ENCODE measurements at regions not wholly inside any gene's neighbourhood (a gene's known extent, or its start where the extent isn't known, plus 50 kb on each side); places are given as distances from the start of the nearest gene placed in this dataset.
"Not testable (repeated sequence)": the region's sequence is repeated elsewhere in the genome, so short reads cannot be mapped to it uniquely, and the experiment has no call there.

DNA sequence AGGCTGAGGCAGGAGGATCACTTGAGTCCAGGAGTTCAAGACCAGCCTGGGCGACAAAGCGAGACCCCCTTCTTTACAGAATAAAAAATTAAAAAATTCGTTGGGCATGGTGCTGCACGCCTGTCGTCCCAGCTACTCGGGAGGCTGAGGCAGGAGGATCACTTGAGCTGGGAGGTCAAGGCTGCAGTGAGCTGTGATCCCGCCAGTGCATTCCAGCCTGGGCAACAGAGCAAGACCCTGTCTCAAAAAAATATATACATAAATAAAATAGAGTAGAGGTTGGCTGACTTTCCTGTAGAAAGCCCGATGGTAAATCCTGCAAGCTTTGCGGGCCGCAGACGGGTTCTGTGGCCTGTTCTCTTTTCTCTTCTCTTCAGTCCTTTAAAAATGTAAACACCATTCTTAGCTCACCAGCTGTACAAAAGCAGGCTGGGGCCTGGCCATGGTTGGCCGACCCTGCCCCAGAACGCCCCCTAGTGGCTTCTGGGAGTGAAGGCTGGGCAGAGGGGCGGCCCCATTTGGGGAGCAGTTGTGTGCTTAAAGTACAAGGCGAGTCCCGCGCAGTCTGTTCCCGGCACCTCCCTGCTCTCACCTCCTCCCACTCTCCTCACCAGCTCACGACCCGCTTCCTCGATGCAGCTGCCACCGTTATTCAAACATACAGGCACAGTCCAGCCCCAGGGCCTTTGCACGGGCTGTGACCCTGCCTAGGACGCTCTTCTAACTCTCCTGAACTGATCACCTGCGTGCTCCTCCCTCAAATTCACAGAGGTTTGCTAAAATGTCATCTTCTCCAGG lies 109.5 kb downstream of the CRLF3 start:
- H3K9me3 ChIP-seq, H3K27me3 ChIP-seq, H3K36me3 ChIP-seq, H3K4me3 ChIP-seq, H3K4me1 ChIP-seq, H3K27ac ChIP-seq: not testable (repeated sequence)
- TF ChIP-seq, protein P1, sequence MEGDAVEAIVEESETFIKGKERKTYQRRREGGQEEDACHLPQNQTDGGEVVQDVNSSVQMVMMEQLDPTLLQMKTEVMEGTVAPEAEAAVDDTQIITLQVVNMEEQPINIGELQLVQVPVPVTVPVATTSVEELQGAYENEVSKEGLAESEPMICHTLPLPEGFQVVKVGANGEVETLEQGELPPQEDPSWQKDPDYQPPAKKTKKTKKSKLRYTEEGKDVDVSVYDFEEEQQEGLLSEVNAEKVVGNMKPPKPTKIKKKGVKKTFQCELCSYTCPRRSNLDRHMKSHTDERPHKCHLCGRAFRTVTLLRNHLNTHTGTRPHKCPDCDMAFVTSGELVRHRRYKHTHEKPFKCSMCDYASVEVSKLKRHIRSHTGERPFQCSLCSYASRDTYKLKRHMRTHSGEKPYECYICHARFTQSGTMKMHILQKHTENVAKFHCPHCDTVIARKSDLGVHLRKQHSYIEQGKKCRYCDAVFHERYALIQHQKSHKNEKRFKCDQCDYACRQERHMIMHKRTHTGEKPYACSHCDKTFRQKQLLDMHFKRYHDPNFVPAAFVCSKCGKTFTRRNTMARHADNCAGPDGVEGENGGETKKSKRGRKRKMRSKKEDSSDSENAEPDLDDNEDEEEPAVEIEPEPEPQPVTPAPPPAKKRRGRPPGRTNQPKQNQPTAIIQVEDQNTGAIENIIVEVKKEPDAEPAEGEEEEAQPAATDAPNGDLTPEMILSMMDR (IDR thresholded peaks at IDR 0.05) = peak; percentile 33 to 62 (median 56)
- DNase-seq = peak; percentile 36 to 66 (median 57)

DNA sequence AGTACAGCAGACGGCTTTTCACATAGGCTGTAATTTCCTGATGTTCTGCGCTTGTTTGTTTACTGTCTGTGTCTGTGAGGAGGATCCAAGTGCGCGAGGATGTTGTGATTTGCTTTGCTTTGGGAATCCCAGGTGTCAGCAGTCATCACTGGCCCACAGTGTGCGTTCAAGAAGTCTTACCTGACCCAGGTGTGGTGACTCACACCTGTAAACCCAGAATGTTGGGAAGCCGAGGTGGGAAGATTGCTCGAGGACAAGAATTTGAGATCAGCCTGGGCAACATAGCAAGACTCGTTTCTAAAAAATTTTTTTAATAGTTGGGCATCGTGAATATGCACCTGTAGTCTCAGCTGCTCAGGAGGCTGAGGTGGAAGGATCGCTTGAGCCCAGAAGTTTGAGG lies 110.7 kb downstream of the CRLF3 start:
- not testable (repeated sequence) for H3K4me3 ChIP-seq, H3K36me3 ChIP-seq, H3K27ac ChIP-seq, H3K9me3 ChIP-seq, DNase-seq, H3K27me3 ChIP-seq
- peaks cover 0 to 15% (median 4%) of the 10 kb centered on the region in 4 donors for H3K4me1 ChIP-seq

DNA sequence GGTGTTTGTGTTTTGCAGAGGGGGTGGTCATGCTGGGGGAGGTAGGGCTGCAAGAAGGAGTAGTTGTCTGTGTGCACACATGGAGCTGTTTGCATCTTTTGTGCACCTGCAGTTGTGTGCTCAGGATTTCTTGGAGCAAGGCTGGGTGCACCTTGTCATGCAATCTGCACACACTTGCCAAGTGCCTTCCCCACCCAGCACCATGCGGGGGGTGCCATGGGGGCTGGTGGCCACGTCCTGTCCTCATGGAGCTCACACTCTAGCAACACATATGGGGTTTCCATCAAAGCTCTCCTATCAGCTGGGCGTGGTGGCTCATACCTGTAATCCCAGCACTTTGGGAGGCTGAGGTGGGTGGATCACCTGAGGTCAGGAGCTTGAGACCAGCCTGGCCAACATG lies 111.6 kb downstream of the CRLF3 start:
- H3K36me3 ChIP-seq, DNase-seq, H3K9me3 ChIP-seq, H3K4me3 ChIP-seq, H3K27me3 ChIP-seq, H3K27ac ChIP-seq: not testable (repeated sequence)
- peaks cover 0 to 15% (median 4%) of the 10 kb centered on the region in 4 donors for H3K4me1 ChIP-seq

DNA sequence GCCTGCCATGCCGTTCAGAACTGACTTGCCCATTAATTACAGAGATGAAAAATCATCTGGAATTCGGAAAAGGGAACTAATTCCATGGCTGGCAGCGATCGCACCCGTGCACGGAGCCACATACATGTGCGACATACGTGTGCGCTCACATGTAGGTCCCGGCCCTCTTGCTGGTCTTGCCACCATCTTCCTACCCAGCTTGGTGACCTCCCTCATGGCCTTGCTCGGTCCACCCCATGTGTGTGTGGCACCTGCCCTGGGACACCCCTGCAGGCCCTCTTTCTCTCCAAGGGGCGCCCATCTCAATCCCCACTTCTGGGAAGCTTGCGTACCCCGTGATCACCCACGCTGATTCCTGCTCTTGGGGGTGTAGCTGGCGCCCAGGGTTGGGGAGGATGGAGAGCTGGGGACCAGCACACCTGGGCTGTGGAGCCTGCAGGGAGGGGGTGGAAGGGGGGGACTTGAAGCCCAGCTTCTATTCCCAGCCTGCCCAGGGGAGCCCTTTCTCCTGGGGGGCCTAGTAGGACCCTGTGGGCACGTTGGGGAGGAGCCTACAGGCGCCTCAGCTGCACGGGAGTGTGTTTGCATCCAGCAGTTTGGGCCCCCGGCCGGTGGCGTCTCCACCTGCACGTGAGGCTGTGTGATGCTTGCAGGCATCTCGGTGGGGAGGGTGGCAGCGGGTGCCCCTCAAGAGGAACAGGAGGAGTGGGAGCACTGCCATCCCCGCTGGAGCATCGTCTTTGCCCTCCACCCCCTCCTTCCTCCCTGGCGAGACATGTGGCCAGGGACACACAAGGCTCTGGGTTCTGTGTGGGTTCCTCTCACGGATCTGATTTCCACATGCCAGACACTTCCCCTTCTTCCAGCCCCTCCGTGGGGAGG lies 112.6 kb downstream of the CRLF3 start:
- not testable (repeated sequence) for H3K4me3 ChIP-seq

DNA sequence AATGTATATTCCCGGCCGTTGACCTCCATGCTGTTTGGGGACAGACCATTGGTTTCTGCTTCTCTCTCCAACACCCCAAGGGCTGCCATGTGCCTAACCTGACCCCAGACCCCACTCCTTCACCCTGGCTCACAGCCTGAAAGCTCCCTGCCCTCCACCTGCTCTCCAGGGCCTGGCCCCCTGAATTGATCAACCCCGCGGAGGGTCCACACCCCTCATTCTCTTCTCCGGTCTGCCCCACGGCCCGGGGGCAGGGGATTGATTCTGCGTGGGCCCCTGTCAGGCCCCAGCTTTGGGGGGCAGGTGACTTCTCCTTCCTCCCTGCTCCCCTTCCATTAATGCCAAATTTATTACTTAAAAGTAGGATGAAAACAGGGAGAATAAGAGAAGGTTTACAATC lies 113.3 kb downstream of the CRLF3 start:
- H3K4me1 ChIP-seq = peaks cover 0 to 31% (median 4%) of the 10 kb centered on the region in 4 donors
- not testable (repeated sequence) for H3K36me3 ChIP-seq, H3K27ac ChIP-seq, H3K9me3 ChIP-seq, H3K4me3 ChIP-seq, DNase-seq, H3K27me3 ChIP-seq

More for the DNA sequence above, 112.6 kb downstream of the CRLF3 start:
- peaks cover 0 to 24% (median 4%) of the 10 kb centered on the region in 4 donors for H3K4me1 ChIP-seq
- H3K9me3 ChIP-seq, H3K36me3 ChIP-seq, H3K27ac ChIP-seq, DNase-seq, H3K27me3 ChIP-seq: not testable (repeated sequence)

- H3K36me3 ChIP-seq, H3K27me3 ChIP-seq, H3K9me3 ChIP-seq, DNase-seq: not testable (repeated sequence)
- peak overlapping the region; percentile 62 to 96 (median 75) for H3K4me3 ChIP-seq
- H3K27ac ChIP-seq = peak overlapping the region in 1 of 4 donors; percentile 64
- H3K4me1 ChIP-seq = peaks cover 0 to 37% (median 4%) of the 10 kb centered on the region in 4 donors
Measured at GRCh38 chr17:30710276-30711088, 114.0 kb downstream of the CRLF3 start.

DNA sequence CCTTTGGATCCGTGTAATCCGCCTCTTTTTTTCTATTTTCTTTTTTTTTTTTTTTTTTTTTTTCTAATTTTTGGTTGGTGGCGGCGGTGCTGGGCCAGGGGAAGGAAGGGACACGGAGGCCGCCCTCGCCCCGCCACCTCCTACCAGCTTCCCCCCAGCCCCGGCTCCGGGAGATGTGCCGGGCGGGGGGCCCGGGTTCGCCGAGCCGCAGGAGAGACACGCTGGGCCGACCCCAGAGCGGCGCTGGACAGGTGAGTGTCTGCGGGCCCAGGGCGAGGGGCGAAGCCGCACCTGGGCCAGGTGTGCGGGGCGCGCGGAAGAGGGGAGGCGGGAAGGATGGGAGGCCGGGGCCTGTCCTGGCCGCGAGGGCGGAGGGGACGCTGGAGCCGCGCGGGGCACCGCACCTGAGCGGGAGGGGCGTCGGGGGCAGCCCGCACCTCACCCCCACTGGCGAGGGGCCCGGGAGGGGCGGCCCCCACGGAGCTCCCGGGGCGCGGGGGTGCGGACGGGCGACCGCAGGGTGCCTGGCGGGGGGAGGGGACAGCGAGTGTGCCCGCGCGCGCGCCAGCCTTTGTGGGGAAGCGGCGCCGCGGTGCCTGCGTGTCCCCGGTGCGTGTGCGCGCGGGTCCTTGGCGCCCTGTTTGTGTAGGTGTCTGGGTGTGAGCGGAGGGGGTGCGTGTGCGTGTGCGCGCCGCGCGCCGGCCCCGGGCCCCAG lies 114.8 kb downstream of the CRLF3 start:
- H3K9me3 ChIP-seq, H3K36me3 ChIP-seq, H3K27me3 ChIP-seq: not testable (repeated sequence)
- peak overlapping the region; percentile 62 to 96 (median 75) for H3K4me3 ChIP-seq
- H3K4me1 ChIP-seq = peaks cover 0 to 37% (median 4%) of the 10 kb centered on the region in 4 donors
- DNase-seq = peak in 2 of 3 donors; percentile 56 to 59
- H3K27ac ChIP-seq = peak overlapping the region in 2 of 4 donors; percentile 39 to 64

GRCh38 chr17:30709096-30709495 lies 115.4 kb downstream of the CRLF3 start:
- peak overlapping the region; percentile 62 to 96 (median 75) for H3K4me3 ChIP-seq
- not testable (repeated sequence) for H3K27me3 ChIP-seq, H3K9me3 ChIP-seq, H3K36me3 ChIP-seq, DNase-seq
- H3K27ac ChIP-seq = peak overlapping the region; percentile 40 to 79 (median 70)
- peaks cover 0 to 37% (median 4%) of the 10 kb centered on the region in 4 donors for H3K4me1 ChIP-seq
